Right lobe of liver (tissue), 6 donors: ENCODE measurements at regions not wholly inside any gene's neighbourhood (a gene's known extent, or its start where the extent isn't known, plus 50 kb on each side); places are given as distances from the start of the nearest gene placed in this dataset.

Source experiments
- ATAC-seq, 4 donors: fragments of 200-7000 bp; cut with Tn5 transposase; one replicate each; pipeline ENCODE4 v1.9.1; 2020; ENCODE audit warnings: mild to moderate bottlenecking in 4 of 4, moderate library complexity in 4 of 4
- DNase-seq, 3 donors: peaks; one replicate each; pipeline ENCODE4 v3.0.0-alpha.2; 2020
- H3K27ac ChIP-seq, 3 donors: fragments of 200-600 bp; one replicate each; pipeline ENCODE4 v1.8.0; 2022
- H3K27me3 ChIP-seq, 2 donors: fragments of 200-600 bp; one replicate each; pipeline ENCODE4 v1.8.0; 2022
- H3K36me3 ChIP-seq, 4 donors: fragments of 200-600 bp; sonication (generic) in 1 of 4; one replicate each; pipeline versions ENCODE4 v1.5.1 to v1.8.0; 2017 to 2022; ENCODE audit warnings: control low read depth in 1 of 4
- H3K4me1 ChIP-seq, 4 donors: fragments of 200-600 bp; sonication (generic) in 1 of 4; one replicate each; pipeline versions ENCODE4 v1.5.1 to v1.8.0; 2017 to 2022; ENCODE audit warnings: control low read depth in 1 of 4
- H3K4me3 ChIP-seq, 3 donors: fragments of 200-600 bp; one replicate each; pipeline ENCODE4 v1.8.0; 2022
- H3K9me3 ChIP-seq, 4 donors: fragments of 200-600 bp; sonication (generic) in 1 of 4; one replicate each; pipeline versions ENCODE4 v1.5.1 to v1.8.0; 2017 to 2022; ENCODE audit warnings: control low read depth in 1 of 4
- CTCF ChIP-seq, 4 donors: fragments of 200-600 bp in 3 of 4; fragments of 450-650 bp in 1 of 4; IDR thresholded peaks; one replicate each; pipeline versions ENCODE4 v1.5.1 to v1.8.0; 2016 to 2022; ENCODE audit warnings: antibody characterized with exemption in 4 of 4, mild to moderate bottlenecking in 2 of 4
- POLR2A ChIP-seq: fragments of 450-650 bp; IDR thresholded peaks from one replicate; pipeline ENCODE4 v1.6.1; 2017; ENCODE audit warnings: antibody characterized with exemption, mild to moderate bottlenecking
- WGBS: methylation state at CpG from one replicate; pipeline ENCODE4 v1.1.6; 2018; ENCODE audit warnings: low coverage, low lambda C conversion rate; ENCODE audit not compliant: insufficient coverage; ENCODE audit errors: missing lambda C conversion rate; 5-methylcytosine and 5-hydroxymethylcytosine counted together
- intact Hi-C, 2 donors: fragments of 100-400 bp; cut with DNase I; formaldehyde crosslinking; loops; one replicate each; pipeline versions ENCODE4 v1.11.2 to v1.14.1; 2022
- donor health status: DM: no; HTN: yes; CAD: no.
- donor health status: DM: no; HTN: no; CAD: no.
- donor health status: DM: no; HTN: no; CAD: no.
- donor health status: DM: no; HTN: yes; CAD: no.
- donor health status: DM: no; HTN: yes; CAD: no.

- 100% methylated on average over 1 of the region's 1 CpG for WGBS
- DNase-seq (no peak), ATAC-seq (no peak)
- no peak overlapping the region for H3K27ac ChIP-seq
- H3K36me3 ChIP-seq, result no peaks in the 10 kb centered on the region
- no peak overlapping the region for H3K4me3 ChIP-seq
- no peaks in the 10 kb centered on the region for H3K27me3 ChIP-seq
- intact Hi-C loops, result no loop called here
- H3K9me3 ChIP-seq, result no peaks in the 10 kb centered on the region
- TF ChIP-seq CTCF (IDR thresholded peaks at IDR 0.05) (no peak), POLR2A (no peak)
- H3K4me1 ChIP-seq, result peaks cover 0 to 11% (median 0%) of the 10 kb centered on the region in 4 donors
These were observed 92.4 kb upstream of the TMEM178A start for GRCh38 chr2:39573276-39573675.

- Histone ChIP-seq H3K4me3 (no peak overlapping the region), H3K4me1 (no peaks in the 10 kb centered on the region), H3K27me3 (no peaks in the 10 kb centered on the region), H3K9me3 (peaks cover 0 to 4% (median 0%) of the 10 kb centered on the region in 4 donors), H3K27ac (no peak overlapping the region), H3K36me3 (no peaks in the 10 kb centered on the region)
- no peak for ATAC-seq
- TF ChIP-seq CTCF (IDR thresholded peaks at IDR 0.05), result no peak
- no peak for TF ChIP-seq POLR2A
- intact Hi-C loops, result no loop called here
- WGBS, result 94% methylated on average over 1 of the region's 1 CpG
- no peak for DNase-seq
These were observed 83.9 kb upstream of the TMEM178A start for GRCh38 chr2:39581866-39582265.

- Histone ChIP-seq H3K4me1 (no peaks in the 10 kb centered on the region), H3K9me3 (peaks cover 0 to 4% (median 0%) of the 10 kb centered on the region in 4 donors), H3K4me3 (no peak overlapping the region), H3K36me3 (no peaks in the 10 kb centered on the region), H3K27me3 (no peaks in the 10 kb centered on the region), H3K27ac (no peak overlapping the region)
- no peak for ATAC-seq
- TF ChIP-seq CTCF (IDR thresholded peaks at IDR 0.05), result no peak
- no peak for TF ChIP-seq POLR2A
- DNase-seq, result no peak
- 91% methylated on average over 2 of the region's 2 CpGs for WGBS
- intact Hi-C loops, result no loop called here
These were observed 82.5 kb upstream of the TMEM178A start for GRCh38 chr2:39583213-39583612.

GRCh38 chr2:39583781-39584180 is 81.9 kb upstream of the TMEM178A start:
- H3K36me3 ChIP-seq, result no peaks in the 10 kb centered on the region
- TF ChIP-seq CTCF (IDR thresholded peaks at IDR 0.05) (no peak), POLR2A (no peak)
- no peak overlapping the region for H3K4me3 ChIP-seq
- no peaks in the 10 kb centered on the region for H3K27me3 ChIP-seq
- 57% methylated on average over 1 of the region's 6 CpGs for WGBS
- DNase-seq (no peak), ATAC-seq (no peak)
- intact Hi-C loops, result no loop called here
- no peak overlapping the region for H3K27ac ChIP-seq
- H3K9me3 ChIP-seq, result peaks cover 0 to 4% (median 0%) of the 10 kb centered on the region in 4 donors
- no peaks in the 10 kb centered on the region for H3K4me1 ChIP-seq
